NB4 (cell line): ENCODE measurements at regions not wholly inside any gene's neighbourhood (a gene's known extent, or its start where the extent isn't known, plus 50 kb on each side); places are given as distances from the start of the nearest gene placed in this dataset.
"Not testable (repeated sequence)": the region's sequence is repeated elsewhere in the genome, so short reads cannot be mapped to it uniquely, and the experiment has no call there.

Experiments used
- CTCF ChIP-seq: IDR thresholded peaks from one replicate; pipeline ENCODE4 v1.5.1; 2012; ENCODE audit warnings: low read depth, low read length
- MYC ChIP-seq: IDR thresholded peaks from 2 replicates; pipeline ENCODE4 v1.6.1; 2011; ENCODE audit warnings: low read depth, low read length
- POLR2A ChIP-seq: IDR thresholded peaks from 2 replicates; pipeline ENCODE4 v1.6.1; 2011; ENCODE audit warnings: mild to moderate bottlenecking; ENCODE audit not compliant: insufficient read length; ENCODE audit errors: extremely low read depth
- TF ChIP-seq, protein P1 (sequence below): IDR thresholded peaks from 2 replicates; pipeline ENCODE4 v1.6.1; 2011; ENCODE audit warnings: low read depth, low read length

GRCh38 chr20:30419871-30420420 lies 837.5 kb upstream of the DEFB115 start:
- TF ChIP-seq CTCF, POLR2A, MYC: not testable (repeated sequence)
- TF ChIP-seq, protein P1, sequence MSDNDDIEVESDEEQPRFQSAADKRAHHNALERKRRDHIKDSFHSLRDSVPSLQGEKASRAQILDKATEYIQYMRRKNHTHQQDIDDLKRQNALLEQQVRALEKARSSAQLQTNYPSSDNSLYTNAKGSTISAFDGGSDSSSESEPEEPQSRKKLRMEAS: not testable (repeated sequence)
